HepG2 (cell line): ENCODE measurements at regions not wholly inside any gene's neighbourhood (a gene's known extent, or its start where the extent isn't known, plus 50 kb on each side); places are given as distances from the start of the nearest gene placed in this dataset.

Experiments
- CC2D1A ChIP-seq: sonication (generic); formaldehyde crosslinking; IDR thresholded peaks from 2 replicates; pipeline ENCODE4 v1.8.1; 2023; ENCODE audit warnings: mild to moderate bottlenecking, missing genetic modification reagents
- TCF12 ChIP-seq, 2 experiments: fragments of 450-650 bp in 1 of 2; sonication (generic) in 1 of 2; formaldehyde crosslinking in 1 of 2; IDR thresholded peaks; 2 replicates each; pipeline versions ENCODE4 v1.6.1 to v1.8.0; 2017 to 2022; ENCODE audit warnings: antibody characterized with exemption in 1 of 2, mild to moderate bottlenecking in 1 of 2, missing genetic modification reagents in 1 of 2, moderate library complexity in 1 of 2

DNA sequence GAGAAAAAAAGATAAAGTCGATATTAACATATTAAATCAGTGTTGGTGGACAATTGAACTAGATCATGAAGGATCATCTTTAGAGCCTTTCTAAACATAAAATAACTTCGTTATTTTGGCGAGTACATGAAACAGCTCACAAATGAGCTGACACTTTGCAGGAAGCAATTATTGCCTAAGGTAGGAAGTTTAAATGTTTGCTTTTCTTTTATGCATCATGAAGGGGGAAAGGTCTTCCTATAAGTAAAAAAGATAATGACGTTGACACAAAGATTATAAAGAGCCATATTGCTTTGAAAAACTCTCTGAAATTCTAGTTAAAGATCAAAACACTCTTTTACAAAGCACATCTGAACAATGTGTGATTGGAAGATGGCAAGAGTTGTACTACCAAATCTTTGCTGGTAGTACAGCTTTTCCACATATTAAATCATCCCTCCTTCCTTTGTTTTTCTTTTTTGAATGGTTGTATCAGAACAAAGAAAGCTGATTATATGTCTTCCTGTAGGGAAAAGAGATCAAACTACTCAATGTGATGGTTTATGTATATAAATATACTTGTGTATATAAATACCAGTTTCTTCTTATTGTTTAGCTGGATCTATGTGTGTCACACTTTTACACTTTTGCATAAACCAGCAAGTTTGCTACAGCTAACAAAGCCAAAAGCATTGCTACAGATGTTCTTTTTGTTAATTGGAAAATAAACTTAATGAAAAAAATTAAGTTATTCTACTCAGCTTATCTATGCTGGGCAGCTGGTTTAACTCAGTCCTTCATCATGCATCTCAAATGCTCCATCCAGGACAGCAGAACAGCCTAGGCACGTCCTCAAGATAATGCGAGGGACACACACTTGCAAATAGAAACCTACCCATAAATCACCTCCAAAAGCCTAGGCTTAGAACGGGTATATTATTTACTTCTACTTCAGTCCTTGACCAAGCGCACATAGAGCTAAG lies 850.8 kb upstream of the ROBO1 start:
- TF ChIP-seq TCF12 (IDR thresholded peaks at IDR 0.05) (no peak), TCF12 (CRISPR knock-in tag; IDR thresholded peaks at IDR 0.05) (0 out of 2 replicates have a peak, but pooled peaks have one; percentile 38), CC2D1A (CRISPR knock-in tag) (no peak)
